ENCODE measurements at regions not wholly inside any gene's neighbourhood (a gene's known extent, or its start where the extent isn't known, plus 50 kb on each side); places are given as distances from the start of the nearest gene placed in this dataset.

DNA sequence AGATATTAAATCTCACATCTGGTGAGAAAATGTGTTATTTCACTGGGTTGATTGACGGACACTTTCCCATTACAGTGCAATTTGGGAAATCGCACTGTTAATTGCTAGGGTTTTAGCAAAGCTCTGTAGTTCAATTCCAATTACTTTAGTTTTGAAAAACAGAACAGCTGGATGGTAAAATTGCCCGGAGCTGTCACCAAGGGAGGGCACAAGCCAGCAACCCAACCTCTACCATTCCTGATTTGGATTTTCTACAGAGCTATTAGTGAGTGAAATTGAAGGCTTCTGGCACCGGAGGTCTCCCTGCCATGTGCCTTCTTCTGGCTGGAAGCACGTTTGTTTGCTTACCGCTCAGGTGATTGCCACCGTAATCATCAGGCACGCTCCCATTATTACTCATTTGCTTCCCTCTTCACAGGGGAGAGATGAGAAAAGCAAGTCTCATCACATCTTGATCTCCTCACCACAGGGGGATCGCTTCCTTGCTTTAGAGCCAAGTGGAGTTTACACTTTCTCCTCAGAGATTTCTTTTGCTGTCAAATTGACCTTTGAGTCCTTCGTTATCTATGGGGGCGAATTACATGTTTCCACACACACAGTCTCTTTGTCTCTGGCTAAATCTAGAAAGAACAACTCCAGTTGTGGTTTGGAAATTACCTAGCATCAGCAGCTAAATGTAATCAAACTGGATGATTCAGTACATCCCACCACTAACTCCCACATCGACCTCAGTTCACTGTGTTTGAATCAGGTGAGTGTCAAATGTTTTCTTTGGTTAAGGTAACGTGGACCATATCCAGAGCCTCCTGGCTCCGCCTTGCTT lies 421.7 kb upstream of the GOLIM4 start:
- intact Hi-C loops (cut with DNase I) = no loop called here
- TF ChIP-seq EP300 (IDR thresholded peaks at IDR 0.05) = no peak
- TF ChIP-seq POLR2A (IDR thresholded peaks at IDR 0.05) = no peak
- TF ChIP-seq, protein P1, sequence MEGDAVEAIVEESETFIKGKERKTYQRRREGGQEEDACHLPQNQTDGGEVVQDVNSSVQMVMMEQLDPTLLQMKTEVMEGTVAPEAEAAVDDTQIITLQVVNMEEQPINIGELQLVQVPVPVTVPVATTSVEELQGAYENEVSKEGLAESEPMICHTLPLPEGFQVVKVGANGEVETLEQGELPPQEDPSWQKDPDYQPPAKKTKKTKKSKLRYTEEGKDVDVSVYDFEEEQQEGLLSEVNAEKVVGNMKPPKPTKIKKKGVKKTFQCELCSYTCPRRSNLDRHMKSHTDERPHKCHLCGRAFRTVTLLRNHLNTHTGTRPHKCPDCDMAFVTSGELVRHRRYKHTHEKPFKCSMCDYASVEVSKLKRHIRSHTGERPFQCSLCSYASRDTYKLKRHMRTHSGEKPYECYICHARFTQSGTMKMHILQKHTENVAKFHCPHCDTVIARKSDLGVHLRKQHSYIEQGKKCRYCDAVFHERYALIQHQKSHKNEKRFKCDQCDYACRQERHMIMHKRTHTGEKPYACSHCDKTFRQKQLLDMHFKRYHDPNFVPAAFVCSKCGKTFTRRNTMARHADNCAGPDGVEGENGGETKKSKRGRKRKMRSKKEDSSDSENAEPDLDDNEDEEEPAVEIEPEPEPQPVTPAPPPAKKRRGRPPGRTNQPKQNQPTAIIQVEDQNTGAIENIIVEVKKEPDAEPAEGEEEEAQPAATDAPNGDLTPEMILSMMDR (IDR thresholded peaks at IDR 0.05) = no peak
- WGBS, 3 donors = 73 to 81% (median 76%) methylated on average over 14 of the region's 14 CpGs

GRCh38 chr3:168514252-168514651 lies 418.5 kb upstream of the GOLIM4 start:
- intact Hi-C loops (cut with DNase I) = no loop called here
- TF ChIP-seq, protein P1 (IDR thresholded peaks at IDR 0.05) = no peak
- TF ChIP-seq EP300 (IDR thresholded peaks at IDR 0.05) = no peak
- no peak for TF ChIP-seq POLR2A (IDR thresholded peaks at IDR 0.05)
- no peaks in the 10 kb centered on the region for H3K36me3 ChIP-seq
- no peak overlapping the region for H3K4me3 ChIP-seq
- H3K9me3 ChIP-seq = no peaks in the 10 kb centered on the region
- H3K27me3 ChIP-seq = no peaks in the 10 kb centered on the region
- H3K27ac ChIP-seq = no peak overlapping the region
- no peaks in the 10 kb centered on the region for H3K4me1 ChIP-seq (ENCODE audit: insufficient read depth)
- DNase-seq = no peak

More for the DNA sequence above, 421.7 kb upstream of the GOLIM4 start:
- no peak overlapping the region for H3K27ac ChIP-seq
- H3K4me3 ChIP-seq = no peak overlapping the region
- DNase-seq = no peak
- H3K36me3 ChIP-seq = no peaks in the 10 kb centered on the region
- no peaks in the 10 kb centered on the region for H3K9me3 ChIP-seq
- no peaks in the 10 kb centered on the region for H3K4me1 ChIP-seq (ENCODE audit: insufficient read depth)
- H3K27me3 ChIP-seq = no peaks in the 10 kb centered on the region

- WGBS, 3 donors = 9 to 41% (median 12%) methylated on average over 1 of the region's 1 CpG
- Histone ChIP-seq H3K4me1 (ENCODE audit: insufficient read depth) (no peaks in the 10 kb centered on the region), H3K4me3 (no peak overlapping the region), H3K36me3 (no peaks in the 10 kb centered on the region), H3K9me3 (no peaks in the 10 kb centered on the region), H3K27me3 (no peaks in the 10 kb centered on the region), H3K27ac (no peak overlapping the region)
- intact Hi-C loops (cut with DNase I) = no loop called here
- no peak for DNase-seq
- TF ChIP-seq EP300 (IDR thresholded peaks at IDR 0.05) = no peak
- no peak for TF ChIP-seq POLR2A (IDR thresholded peaks at IDR 0.05)
- TF ChIP-seq, protein P1 (IDR thresholded peaks at IDR 0.05) = no peak
Observed at GRCh38 chr3:168512802-168513201, 417.1 kb upstream of the GOLIM4 start.

DNA sequence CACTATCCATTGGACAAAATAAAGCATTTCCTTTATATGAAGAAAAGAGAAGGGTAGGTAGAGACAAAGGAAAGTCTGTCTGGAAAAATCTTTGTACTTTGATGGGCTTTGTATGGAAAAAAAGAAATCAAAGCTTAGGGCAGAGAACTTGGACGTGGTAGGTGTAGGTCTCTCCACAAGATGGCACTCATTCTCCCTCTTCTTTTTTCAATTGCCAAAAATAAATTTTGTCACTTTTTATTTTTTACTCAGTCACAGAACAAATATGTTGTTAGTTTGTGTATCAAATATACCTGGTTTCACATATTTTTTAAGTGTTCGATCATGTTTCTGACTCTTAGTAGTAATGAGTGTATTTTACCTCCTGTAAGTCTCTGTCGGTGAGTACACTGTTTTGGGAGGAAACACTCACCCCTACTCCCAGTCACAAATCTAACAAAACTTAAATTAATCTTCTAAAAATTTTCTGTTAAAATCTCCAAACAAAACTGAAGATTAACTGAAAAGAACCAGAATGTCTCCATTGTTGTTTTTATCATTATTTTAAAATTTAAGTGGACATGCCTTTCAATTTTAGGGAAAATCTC lies 415.8 kb upstream of the GOLIM4 start:
- Histone ChIP-seq H3K4me1 (ENCODE audit: insufficient read depth) (no peaks in the 10 kb centered on the region), H3K36me3 (no peaks in the 10 kb centered on the region), H3K4me3 (no peak overlapping the region), H3K9me3 (no peaks in the 10 kb centered on the region), H3K27me3 (no peaks in the 10 kb centered on the region), H3K27ac (no peak overlapping the region)
- no peak for TF ChIP-seq EP300 (IDR thresholded peaks at IDR 0.05)
- TF ChIP-seq, protein P1 (IDR thresholded peaks at IDR 0.05) = no peak
- no peak for TF ChIP-seq POLR2A (IDR thresholded peaks at IDR 0.05)
- no peak for DNase-seq
- WGBS, 3 donors = 67 to 76% (median 70%) methylated on average over 3 of the region's 3 CpGs
- intact Hi-C loops (cut with DNase I) = no loop called here

All from ovary (tissue), 7 donors.